ENCODE measurements at regions not wholly inside any gene's neighbourhood (a gene's known extent, or its start where the extent isn't known, plus 50 kb on each side); places are given as distances from the start of the nearest gene placed in this dataset.

- no peak for TF ChIP-seq YY1 (IDR thresholded peaks at IDR 0.05; ENCODE audit: insufficient read depth, insufficient read length)
- TF ChIP-seq SUZ12 (IDR thresholded peaks at IDR 0.05; ENCODE audit: extremely low read depth, insufficient read depth, insufficient read length), result no peak
Measured at GRCh38 chr20:48238781-48239180, 453.5 kb upstream of the SULF2 start.
